NCI-H345 treated with DMSO at 0.1 percent for 48 hours (cell line): ENCODE measurements at regions not wholly inside any gene's neighbourhood (a gene's known extent, or its start where the extent isn't known, plus 50 kb on each side); places are given as distances from the start of the nearest gene placed in this dataset.
"Not testable (repeated sequence)": the region's sequence is repeated elsewhere in the genome, so short reads cannot be mapped to it uniquely, and the experiment has no call there.

Experiments
- DNase-seq: peaks from one replicate; lab custom pipeline; 2025; ENCODE audit not compliant: unreplicated experiment; lab: John Stamatoyannopoulos, UW

GRCh38 chr6:71686021-71686677 is 200.2 kb upstream of the RIMS1 start:
- not testable (repeated sequence) for DNase-seq

- DNase-seq, result no peak
These were observed 187.6 kb upstream of the RIMS1 start for GRCh38 chr6:71698702-71699101.

- no peak for DNase-seq
These were observed 179.8 kb upstream of the RIMS1 start for GRCh38 chr6:71706523-71706922.

- no peak for DNase-seq
These were observed 179.3 kb upstream of the RIMS1 start for GRCh38 chr6:71707059-71707458.

GRCh38 chr6:71720705-71721104 is 165.6 kb upstream of the RIMS1 start:
- no peak for DNase-seq

GRCh38 chr6:71721642-71722041 is 164.7 kb upstream of the RIMS1 start:
- DNase-seq, result no peak

GRCh38 chr6:71722736-71723135 is 163.6 kb upstream of the RIMS1 start:
- DNase-seq, result no peak

GRCh38 chr6:71724456-71725125 is 161.8 kb upstream of the RIMS1 start:
- no peak for DNase-seq

GRCh38 chr6:71725126-71725470 is 161.3 kb upstream of the RIMS1 start:
- no peak for DNase-seq

- no peak for DNase-seq
These were observed 160.2 kb upstream of the RIMS1 start for GRCh38 chr6:71726121-71726520.

- no peak for DNase-seq
These were observed 158.6 kb upstream of the RIMS1 start for GRCh38 chr6:71727632-71728294.

- DNase-seq, result no peak
These were observed 156.1 kb upstream of the RIMS1 start for GRCh38 chr6:71730284-71730683.

GRCh38 chr6:71733970-71734899 is 152.1 kb upstream of the RIMS1 start:
- no peak for DNase-seq

- no peak for DNase-seq
These were observed 148.4 kb upstream of the RIMS1 start for GRCh38 chr6:71737953-71738352.

GRCh38 chr6:71745525-71745924 is 140.8 kb upstream of the RIMS1 start:
- DNase-seq, result no peak

- no peak for DNase-seq
These were observed 120.1 kb upstream of the RIMS1 start for GRCh38 chr6:71766146-71766760.

- no peak for DNase-seq
These were observed 119.6 kb upstream of the RIMS1 start for GRCh38 chr6:71766796-71767195.

GRCh38 chr6:71768356-71768755 is 118.0 kb upstream of the RIMS1 start:
- DNase-seq, result no peak

- no peak for DNase-seq
These were observed 77.5 kb upstream of the RIMS1 start for GRCh38 chr6:71808865-71809264.

- DNase-seq, result no peak
These were observed 75.5 kb upstream of the RIMS1 start for GRCh38 chr6:71810880-71811279.

GRCh38 chr6:71822625-71823024 is 63.7 kb upstream of the RIMS1 start:
- DNase-seq, result no peak
